ENCODE measurements at regions not wholly inside any gene's neighbourhood (a gene's known extent, or its start where the extent isn't known, plus 50 kb on each side); places are given as distances from the start of the nearest gene placed in this dataset.

DNA sequence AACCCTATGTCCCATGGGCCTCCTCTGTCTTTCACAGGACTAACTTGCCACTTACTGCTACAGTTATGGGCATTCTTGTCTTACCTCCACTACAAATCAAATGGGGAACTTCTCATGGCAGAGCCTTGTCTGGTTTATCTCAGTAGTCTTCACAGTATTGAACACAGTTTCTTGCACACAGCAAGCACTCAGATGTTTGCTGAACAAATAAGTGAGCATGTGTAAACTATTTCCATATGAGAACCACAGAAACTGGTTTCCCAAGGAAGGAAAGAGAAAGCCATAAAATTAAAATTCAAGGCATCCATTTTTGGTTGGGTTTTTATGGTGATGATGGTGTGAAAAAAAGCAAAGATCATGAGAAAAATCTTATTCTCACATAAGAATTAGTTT, 189.2 kb downstream of the MEX3B start:
- TF ChIP-seq, protein P1, sequence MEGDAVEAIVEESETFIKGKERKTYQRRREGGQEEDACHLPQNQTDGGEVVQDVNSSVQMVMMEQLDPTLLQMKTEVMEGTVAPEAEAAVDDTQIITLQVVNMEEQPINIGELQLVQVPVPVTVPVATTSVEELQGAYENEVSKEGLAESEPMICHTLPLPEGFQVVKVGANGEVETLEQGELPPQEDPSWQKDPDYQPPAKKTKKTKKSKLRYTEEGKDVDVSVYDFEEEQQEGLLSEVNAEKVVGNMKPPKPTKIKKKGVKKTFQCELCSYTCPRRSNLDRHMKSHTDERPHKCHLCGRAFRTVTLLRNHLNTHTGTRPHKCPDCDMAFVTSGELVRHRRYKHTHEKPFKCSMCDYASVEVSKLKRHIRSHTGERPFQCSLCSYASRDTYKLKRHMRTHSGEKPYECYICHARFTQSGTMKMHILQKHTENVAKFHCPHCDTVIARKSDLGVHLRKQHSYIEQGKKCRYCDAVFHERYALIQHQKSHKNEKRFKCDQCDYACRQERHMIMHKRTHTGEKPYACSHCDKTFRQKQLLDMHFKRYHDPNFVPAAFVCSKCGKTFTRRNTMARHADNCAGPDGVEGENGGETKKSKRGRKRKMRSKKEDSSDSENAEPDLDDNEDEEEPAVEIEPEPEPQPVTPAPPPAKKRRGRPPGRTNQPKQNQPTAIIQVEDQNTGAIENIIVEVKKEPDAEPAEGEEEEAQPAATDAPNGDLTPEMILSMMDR (conservative IDR thresholded peaks at IDR 0.05 in 1 of 2, IDR thresholded peaks at IDR 0.05 in 1 of 2; ENCODE audit: extremely low read depth in 1 of 2, insufficient read depth in 1 of 2, low read depth in 1 of 2, low read length in 2 of 2), result no peak
- no peak for TF ChIP-seq EZH2 (IDR thresholded peaks at IDR 0.05; ENCODE audit: borderline replicate concordance, low read length)
